ENCODE measurements at regions not wholly inside any gene's neighbourhood (a gene's known extent, or its start where the extent isn't known, plus 50 kb on each side); places are given as distances from the start of the nearest gene placed in this dataset.

DNA sequence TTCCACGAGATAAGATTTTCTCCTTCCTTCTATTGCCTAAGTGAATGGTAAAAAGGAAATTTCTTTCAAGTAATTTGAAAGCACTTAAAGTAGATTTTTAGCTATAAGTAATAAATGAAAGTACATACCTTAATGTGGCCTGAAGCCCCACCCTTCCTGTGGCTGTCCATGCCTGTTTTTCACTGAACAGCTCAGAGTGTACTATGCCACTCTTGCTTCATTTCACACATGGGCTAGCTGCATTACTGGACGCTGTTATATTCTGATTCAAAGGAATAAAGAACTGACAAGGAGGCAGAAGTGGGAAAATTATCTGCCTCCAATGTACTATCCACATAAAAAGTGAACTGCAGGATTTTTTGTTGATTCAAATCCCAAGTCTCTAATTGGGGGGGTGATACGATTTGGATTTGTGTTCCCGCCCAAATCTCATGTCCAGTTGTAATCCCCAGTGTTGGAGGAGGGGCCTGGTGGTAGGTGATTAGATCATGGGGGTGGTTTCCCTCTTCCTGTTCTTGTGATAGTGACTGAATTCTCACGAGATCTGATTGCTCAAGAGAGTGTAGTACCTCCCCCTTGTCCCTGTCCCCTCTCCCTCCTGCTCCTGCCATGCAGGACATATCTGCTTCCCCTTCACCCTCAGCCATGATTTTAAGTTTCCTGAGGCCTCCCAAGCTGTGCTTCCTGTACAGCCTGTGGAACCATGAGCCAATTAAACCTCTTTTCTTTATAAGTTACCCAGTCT lies 154.7 kb upstream of the SGCG start (continued):
- TF ChIP-seq BRCA1 (IDR thresholded peaks at IDR 0.05; ENCODE audit: low read depth, low read length) (no peak), KDM5A (IDR thresholded peaks at IDR 0.05; ENCODE audit: low read length) (no peak), RNF2 (IDR thresholded peaks at IDR 0.05; ENCODE audit: borderline replicate concordance, low read depth, low read length, missing control alignments, poor library complexity, severe bottlenecking) (no peak), KDM1A (IDR thresholded peaks at IDR 0.05; ENCODE audit: borderline replicate concordance, low read length) (no peak), RFX5 (IDR thresholded peaks at IDR 0.05; ENCODE audit: borderline replicate concordance, low read depth, low read length) (no peak)
